GM12873 (cell line): ENCODE measurements at regions not wholly inside any gene's neighbourhood (a gene's known extent, or its start where the extent isn't known, plus 50 kb on each side); places are given as distances from the start of the nearest gene placed in this dataset.

Experiments used
- TF ChIP-seq, protein P1 (sequence below): IDR thresholded peaks from 2 replicates; pipeline ENCODE4 v1.5.1; 2012; ENCODE audit warnings: low read depth, mild to moderate bottlenecking, moderate library complexity, low read length, control low read depth; ENCODE audit not compliant: insufficient read depth; ENCODE audit errors: missing control alignments

DNA sequence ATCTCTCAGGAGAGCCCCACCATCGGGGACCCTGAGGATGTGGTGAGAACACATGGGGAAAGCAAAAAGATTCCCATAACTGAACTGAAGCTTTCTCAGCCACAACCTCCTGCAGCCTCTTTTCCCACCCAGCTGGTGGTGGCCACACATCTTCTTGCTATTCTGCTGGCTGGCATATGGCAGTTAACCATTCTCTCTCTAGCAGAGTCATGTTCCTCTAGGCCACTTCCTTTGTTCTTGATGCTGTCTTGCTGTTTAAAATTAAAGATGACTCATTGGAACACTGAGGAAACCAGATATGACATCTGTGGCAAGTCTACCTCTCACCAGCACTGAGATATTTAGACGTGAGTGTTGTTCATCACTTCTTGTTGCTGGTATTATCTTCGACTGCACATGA, 180.3 kb upstream of the ROBO2 start:
- TF ChIP-seq, protein P1, sequence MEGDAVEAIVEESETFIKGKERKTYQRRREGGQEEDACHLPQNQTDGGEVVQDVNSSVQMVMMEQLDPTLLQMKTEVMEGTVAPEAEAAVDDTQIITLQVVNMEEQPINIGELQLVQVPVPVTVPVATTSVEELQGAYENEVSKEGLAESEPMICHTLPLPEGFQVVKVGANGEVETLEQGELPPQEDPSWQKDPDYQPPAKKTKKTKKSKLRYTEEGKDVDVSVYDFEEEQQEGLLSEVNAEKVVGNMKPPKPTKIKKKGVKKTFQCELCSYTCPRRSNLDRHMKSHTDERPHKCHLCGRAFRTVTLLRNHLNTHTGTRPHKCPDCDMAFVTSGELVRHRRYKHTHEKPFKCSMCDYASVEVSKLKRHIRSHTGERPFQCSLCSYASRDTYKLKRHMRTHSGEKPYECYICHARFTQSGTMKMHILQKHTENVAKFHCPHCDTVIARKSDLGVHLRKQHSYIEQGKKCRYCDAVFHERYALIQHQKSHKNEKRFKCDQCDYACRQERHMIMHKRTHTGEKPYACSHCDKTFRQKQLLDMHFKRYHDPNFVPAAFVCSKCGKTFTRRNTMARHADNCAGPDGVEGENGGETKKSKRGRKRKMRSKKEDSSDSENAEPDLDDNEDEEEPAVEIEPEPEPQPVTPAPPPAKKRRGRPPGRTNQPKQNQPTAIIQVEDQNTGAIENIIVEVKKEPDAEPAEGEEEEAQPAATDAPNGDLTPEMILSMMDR = no peak

DNA sequence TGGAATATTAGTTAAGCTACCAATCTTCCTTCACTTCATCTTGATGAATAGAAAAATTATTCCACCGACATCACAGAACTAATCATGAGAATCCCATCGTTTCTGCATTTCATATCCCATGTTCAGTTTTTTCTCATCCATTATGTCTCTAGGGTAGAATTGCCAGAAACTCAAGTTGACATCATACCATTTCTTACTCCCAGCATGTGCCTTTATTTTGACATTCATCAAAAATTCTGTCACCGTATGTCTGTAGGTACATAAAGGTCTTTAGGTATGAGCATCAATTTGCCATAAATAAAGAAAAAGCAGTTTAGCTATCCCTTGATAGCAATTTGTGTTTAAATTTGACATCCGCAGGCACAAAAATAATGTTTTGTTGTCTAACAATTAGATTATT, 175.5 kb upstream of the ROBO2 start:
- TF ChIP-seq, protein P1 = no peak

DNA sequence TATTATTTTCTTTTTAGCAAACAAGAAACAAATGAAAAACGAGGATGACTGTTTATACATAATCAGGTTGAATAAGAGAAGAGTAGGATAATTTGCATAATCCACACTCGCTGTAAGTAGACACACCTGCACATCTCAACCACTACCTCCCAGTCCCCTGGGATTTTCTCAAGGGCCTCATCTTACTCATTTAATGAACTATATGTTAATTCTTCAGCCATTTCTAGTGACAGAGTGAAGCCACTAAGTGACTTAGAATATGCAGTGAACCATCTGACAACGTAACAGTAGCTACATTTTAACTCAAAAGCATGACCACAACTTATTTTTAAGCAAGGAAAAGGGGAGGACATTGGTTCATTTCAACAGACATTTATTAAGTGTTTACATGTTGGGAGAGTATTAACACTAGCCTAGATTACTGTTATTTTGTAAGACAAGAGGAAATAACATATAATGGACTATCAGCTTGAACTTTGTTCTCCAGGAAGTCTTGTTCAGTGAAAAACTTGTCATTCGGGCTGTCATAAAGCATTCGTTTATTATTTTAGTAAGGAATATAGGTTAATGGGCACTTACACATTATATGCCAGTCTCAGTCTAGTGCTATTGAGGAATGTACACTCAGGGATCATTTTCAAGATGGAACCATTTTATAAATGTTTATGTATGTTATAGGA, 173.0 kb upstream of the ROBO2 start:
- TF ChIP-seq, protein P1 = no peak

DNA sequence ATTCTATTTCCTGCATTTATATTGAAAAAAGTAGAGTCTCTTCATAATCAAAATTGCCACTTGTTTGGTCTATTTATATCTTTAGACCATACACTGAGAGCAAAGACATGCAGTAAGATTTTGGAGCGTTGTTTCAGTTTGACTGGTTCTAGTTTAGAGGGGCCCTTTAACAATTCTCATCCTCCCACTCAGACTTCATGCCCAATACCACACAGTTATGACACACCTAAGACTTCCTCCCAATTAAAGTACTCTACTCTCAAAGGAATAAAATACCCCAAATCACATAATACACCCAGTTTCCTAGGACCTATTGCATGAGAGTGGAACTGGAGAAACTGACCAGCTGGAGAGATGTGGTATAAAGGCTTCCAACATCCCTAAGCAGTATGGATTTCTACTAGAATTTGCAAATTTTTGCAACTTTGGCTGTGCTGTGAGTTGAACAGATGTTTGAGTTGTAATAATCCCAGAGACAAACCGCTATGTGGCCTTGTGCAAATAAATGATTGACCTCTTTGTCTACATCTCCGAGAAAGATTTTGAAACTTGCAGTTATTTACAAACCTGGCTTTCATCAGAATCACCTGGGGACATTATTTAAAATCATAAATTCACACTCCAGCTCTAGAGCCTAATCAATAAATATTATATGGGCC, 170.0 kb upstream of the ROBO2 start:
- TF ChIP-seq, protein P1 = no peak

DNA sequence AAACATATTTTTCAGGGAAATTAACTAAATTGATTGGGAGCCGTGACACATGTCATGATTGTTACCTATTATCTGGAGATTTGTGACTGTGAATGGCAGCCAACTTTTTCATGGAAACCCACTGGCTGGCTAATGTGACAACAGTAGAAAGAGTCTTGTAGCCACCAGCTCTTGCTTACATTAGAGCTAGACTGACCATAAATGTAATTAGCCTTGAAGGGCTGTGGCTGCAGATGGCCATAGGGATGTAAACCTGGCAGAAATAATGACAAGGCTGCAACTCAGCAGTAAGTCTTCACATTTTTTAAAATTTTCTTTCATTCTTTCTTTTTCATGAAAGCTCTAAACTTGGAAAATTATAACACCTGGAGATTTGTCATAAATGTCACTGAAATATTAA, 168.2 kb upstream of the ROBO2 start:
- TF ChIP-seq, protein P1 = no peak

DNA sequence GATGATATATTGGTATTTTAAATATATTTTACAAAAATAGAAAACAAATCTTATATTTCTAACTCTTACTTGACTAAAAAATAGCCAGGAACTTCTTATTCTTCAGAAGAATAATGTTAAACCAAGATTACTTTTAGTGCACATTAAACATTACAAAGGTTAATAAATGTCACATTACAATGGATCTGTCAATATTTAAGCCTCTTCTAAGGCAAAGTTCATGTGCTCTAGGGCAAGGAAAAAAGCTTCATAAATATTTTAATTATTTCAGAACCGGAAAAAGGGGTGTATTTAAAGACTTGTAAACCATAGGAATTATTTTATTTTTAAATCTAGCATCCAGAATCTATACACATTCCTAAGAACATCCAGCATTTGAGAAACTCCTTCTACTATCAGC, 166.9 kb upstream of the ROBO2 start:
- TF ChIP-seq, protein P1 = no peak

DNA sequence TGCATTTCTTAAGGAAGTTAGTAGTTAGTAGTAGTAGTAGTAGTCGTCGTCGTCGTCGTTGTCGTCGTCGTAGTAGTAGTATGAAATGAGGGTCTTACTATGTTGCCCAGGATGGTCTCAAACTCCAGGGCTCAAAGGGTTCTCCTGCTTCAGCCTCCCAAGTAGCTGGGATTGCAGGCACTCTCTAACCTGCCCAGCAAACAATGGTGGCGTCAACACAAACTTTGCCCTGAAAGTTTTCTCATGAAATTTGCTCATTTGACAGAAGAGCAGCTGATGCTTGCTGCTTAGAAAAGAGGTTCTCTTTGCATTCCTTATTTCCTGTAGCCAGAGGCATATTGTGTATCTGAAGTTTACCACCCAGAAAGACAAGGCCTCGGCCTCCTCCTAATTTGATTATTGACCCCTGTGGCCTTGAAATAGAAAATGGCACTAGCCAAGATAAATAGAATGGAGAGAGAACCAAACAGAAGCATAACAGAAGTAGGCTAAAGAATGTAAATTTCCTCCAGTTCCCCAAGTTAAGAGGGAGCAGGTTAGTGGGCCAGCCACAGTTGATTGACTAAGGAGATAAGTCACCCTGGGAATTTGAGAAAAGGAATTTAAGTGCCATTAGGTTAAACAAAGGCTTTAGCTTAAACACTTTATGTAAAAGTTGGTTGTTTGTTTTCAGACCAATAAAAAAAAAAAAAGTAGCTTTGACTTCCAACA, 166.2 kb upstream of the ROBO2 start:
- TF ChIP-seq, protein P1 = no peak
